ENCODE measurements at regions not wholly inside any gene's neighbourhood (a gene's known extent, or its start where the extent isn't known, plus 50 kb on each side); places are given as distances from the start of the nearest gene placed in this dataset.

DNA sequence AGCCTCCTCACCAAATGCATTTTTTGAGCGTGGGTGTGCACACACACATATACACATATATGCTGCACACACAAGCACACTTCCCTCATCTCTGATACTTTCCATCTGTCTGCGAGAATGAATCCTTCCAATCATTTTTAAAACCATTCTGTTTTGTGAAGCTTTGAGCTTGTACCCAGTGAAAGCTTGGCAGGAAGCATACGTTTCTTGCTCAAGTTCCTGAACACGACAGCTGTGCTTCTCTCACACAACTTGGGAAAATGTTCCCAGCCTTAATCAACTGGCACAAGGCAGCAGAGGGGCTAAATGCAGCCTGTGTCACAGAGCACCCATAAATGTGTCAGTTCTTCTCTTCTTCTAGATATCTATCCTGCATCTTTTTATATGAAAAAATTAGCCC, 524.0 kb upstream of the KIRREL3 start:
- H3K27me3 ChIP-seq (ENCODE audit: insufficient read depth, low read length): no peaks in the 10 kb centered on the region
- no peak overlapping the region for H3K4me3 ChIP-seq (ENCODE audit: low read length)
- H3K4me1 ChIP-seq (ENCODE audit: insufficient read depth, low read length): no peaks in the 10 kb centered on the region
- no peaks in the 10 kb centered on the region for H3K9me3 ChIP-seq (ENCODE audit: low read depth, low read length)

DNA sequence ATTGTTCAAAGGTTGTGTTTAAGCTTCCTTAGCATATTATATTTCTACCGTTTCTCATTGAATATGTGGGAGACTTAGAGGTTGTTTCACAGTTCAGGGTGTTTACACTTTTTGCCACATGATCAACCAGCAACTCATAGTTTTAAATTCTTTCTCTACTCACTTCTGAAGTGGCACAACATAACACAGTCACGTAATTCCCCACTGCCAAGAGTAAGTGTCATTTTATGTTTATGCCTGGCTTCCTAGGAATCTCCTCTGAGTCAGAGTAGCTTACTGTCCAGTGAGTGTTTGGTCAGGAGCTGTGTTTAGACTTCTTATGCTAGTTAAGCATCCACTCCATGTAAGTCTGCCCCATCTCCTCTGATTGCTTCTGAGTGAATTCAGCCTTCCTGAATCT, 520.8 kb upstream of the KIRREL3 start:
- no peaks in the 10 kb centered on the region for H3K4me1 ChIP-seq (ENCODE audit: insufficient read depth, low read length)
- no peak overlapping the region for H3K4me3 ChIP-seq (ENCODE audit: low read length)
- no peaks in the 10 kb centered on the region for H3K27me3 ChIP-seq (ENCODE audit: insufficient read depth, low read length)
- no peaks in the 10 kb centered on the region for H3K9me3 ChIP-seq (ENCODE audit: low read depth, low read length)

DNA sequence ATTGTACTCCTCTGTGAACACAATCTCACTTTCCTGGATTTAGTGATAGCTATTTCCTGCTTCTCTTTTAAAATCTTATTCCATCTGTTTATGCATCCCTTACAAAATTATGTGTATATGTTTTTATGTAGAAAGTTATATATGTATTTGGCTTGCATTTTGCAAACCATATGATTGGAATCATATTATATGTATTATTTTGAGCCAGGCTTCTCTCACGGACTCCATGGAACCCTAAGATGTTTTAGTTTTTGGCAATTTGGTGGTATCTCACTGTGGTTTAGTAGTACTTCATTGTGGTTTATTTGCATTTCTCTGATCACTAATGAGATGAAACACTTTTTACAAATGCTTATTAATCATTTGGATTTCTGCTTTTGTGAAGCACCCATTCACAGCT, 507.3 kb upstream of the KIRREL3 start:
- Histone ChIP-seq H3K27me3 (ENCODE audit: insufficient read depth, low read length) (no peaks in the 10 kb centered on the region), H3K4me3 (ENCODE audit: low read length) (no peak overlapping the region), H3K4me1 (ENCODE audit: insufficient read depth, low read length) (no peaks in the 10 kb centered on the region), H3K9me3 (ENCODE audit: low read depth, low read length) (no peaks in the 10 kb centered on the region)

DNA sequence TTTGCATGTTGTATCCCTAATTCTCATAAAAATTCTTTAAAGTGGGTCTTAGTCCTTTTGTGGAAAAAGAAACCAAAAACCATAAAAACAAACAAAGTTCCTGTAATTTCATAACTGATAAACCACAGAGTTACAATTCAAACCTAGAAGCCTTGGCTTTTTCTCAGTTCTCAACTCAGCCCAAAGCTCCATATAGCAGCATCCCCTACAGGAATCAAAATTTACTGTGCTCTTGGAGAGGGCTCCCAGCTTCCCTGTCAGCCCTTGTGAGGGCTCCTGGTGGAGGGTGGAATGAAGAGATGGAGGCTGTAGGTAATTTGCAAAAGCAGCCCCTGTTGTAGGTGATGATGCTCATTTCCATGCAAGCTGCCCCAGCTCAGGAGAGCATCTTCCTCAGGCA, 506.1 kb upstream of the KIRREL3 start:
- Histone ChIP-seq H3K4me1 (ENCODE audit: insufficient read depth, low read length) (no peaks in the 10 kb centered on the region), H3K27me3 (ENCODE audit: insufficient read depth, low read length) (no peaks in the 10 kb centered on the region), H3K9me3 (ENCODE audit: low read depth, low read length) (no peaks in the 10 kb centered on the region), H3K4me3 (ENCODE audit: low read length) (no peak overlapping the region)

DNA sequence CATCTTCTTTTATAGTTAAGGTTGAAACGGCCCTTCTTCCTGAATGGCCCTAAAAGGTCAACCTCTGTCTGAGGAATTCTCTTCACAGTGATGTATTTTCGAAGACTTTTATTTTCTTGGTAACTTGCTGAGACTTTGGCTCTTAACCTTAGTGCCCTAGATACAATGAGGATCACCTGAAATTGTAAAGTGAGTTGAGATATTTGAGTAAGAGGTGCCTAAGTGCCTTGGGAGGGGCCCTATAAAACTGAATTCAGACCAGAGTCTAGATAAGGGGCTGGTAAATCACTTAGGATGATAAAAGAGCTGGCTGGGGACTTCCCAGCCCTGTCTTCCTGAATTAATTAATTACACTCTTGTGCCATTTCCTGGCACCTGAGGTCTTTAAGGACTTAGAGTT, 505.6 kb upstream of the KIRREL3 start:
- Histone ChIP-seq H3K9me3 (ENCODE audit: low read depth, low read length) (no peaks in the 10 kb centered on the region), H3K27me3 (ENCODE audit: insufficient read depth, low read length) (no peaks in the 10 kb centered on the region), H3K4me1 (ENCODE audit: insufficient read depth, low read length) (no peaks in the 10 kb centered on the region), H3K4me3 (ENCODE audit: low read length) (no peak overlapping the region)

DNA sequence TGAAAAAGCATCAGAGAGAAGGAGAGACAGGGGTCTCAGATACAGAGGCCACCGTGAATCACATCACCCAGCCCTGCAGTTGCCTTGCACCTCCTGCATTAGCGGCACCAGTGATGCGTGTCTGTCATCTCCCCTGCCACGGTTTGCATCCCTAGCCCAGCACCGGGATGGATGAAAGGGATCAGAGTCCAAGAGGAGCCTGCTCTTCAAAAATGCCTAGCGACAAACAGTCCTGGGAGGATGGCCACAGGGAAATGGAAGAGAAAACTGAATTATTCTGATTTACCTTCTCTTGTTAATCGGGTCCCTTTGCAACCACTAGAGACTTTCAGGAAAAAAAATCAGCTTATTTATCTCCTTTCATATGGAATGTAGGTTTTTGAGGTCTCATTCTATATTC, 495.6 kb upstream of the KIRREL3 start:
- Histone ChIP-seq H3K9me3 (ENCODE audit: low read depth, low read length) (no peaks in the 10 kb centered on the region), H3K27me3 (ENCODE audit: insufficient read depth, low read length) (no peaks in the 10 kb centered on the region), H3K4me3 (ENCODE audit: low read length) (no peak overlapping the region), H3K4me1 (ENCODE audit: insufficient read depth, low read length) (no peaks in the 10 kb centered on the region)

DNA sequence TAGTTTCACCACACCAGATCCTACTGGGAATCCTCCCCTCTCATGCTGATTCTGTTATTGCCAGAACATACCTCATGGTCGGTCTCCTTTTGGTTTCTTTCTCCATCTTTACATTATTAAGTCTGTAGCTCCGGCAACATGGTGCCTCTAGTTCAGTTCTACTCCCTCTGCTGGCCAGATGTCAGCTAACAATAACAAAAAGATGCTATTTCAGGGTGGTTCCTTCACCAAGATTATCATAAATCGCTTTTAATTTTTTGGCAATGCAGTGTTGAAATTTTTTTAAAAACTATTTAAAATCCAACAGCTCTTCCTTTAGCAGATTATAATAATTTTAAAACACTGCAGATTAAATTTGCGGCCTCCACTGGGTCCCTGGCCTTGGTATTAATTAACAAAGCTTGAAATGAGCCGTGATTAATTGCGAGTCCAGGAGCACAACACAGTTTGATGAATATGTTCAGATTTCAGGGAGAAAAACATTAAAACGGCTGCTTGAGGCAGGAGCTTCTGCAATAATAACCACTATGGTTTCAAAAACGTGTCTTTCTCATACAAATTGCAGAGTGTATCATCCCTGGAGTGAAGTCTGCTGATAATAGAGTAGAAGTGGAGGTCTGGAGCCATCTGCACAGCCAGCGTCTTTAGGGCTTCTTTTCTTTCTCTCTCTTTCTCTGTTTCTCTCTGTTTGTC, 492.9 kb upstream of the KIRREL3 start:
- no peaks in the 10 kb centered on the region for H3K9me3 ChIP-seq (ENCODE audit: low read depth, low read length)
- H3K4me3 ChIP-seq (ENCODE audit: low read length): no peak overlapping the region
- no peaks in the 10 kb centered on the region for H3K27me3 ChIP-seq (ENCODE audit: insufficient read depth, low read length)
- no peaks in the 10 kb centered on the region for H3K4me1 ChIP-seq (ENCODE audit: insufficient read depth, low read length)

DNA sequence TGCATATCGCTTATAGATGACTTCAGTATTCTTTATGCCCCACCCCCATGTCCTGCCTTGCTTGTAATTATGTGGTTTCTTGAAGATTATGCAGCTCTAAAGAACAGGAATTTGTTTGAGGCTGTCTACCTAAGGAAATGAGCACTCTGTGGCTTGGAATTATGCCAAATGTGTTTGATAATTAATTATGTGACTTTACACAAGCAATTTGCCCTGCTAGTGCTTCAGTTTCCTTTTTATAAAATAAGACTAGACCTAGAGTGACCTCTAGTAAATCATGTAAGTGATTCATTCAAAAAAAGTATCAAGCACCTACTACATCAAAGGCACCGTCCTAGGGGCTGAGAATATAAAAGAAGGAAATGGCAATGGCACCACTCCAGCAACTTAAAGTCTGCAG, 491.5 kb upstream of the KIRREL3 start:
- no peaks in the 10 kb centered on the region for H3K27me3 ChIP-seq (ENCODE audit: insufficient read depth, low read length)
- no peaks in the 10 kb centered on the region for H3K9me3 ChIP-seq (ENCODE audit: low read depth, low read length)
- H3K4me1 ChIP-seq (ENCODE audit: insufficient read depth, low read length): no peaks in the 10 kb centered on the region
- no peak overlapping the region for H3K4me3 ChIP-seq (ENCODE audit: low read length)

DNA sequence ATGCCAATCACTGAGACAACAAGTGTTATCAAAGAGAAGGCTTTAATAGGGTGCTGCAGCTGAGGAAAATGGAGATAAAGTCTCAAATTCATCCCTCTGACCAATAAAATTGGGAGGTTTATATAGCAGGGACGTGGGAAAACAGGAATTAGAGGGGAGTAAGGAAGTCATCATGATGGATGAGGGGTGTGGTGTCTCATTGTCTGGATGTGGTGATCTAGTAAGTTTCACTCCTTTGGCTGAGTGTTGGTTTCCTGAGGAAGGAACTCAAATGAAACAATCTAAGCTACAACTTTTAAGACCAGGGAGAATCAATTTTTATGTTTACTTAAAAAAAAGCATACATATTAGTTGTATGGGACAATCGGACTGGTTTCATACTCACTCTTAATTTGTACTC, 491.0 kb upstream of the KIRREL3 start:
- no peaks in the 10 kb centered on the region for H3K9me3 ChIP-seq (ENCODE audit: low read depth, low read length)
- H3K27me3 ChIP-seq (ENCODE audit: insufficient read depth, low read length): no peaks in the 10 kb centered on the region
- H3K4me1 ChIP-seq (ENCODE audit: insufficient read depth, low read length): no peaks in the 10 kb centered on the region
- no peak overlapping the region for H3K4me3 ChIP-seq (ENCODE audit: low read length)

DNA sequence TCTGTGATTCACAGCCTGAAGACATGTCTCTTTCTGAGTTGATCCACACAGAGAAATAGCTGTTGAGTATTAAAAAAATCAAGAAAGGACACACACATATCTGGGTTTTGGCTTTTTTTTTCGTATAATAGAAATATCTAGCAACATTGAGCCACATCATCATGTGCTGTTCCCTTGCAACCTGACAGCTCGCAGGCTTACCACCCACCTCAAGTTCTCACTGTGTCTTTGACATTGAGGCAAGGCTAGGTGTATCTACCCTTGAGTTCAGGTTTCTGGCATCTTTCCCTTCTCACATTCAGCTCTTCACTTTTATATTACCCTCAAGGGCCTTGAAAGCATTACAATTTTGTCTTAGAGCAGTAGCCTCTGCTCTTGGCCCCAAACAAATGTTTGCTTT, 490.3 kb upstream of the KIRREL3 start:
- Histone ChIP-seq H3K9me3 (ENCODE audit: low read depth, low read length) (no peaks in the 10 kb centered on the region), H3K4me1 (ENCODE audit: insufficient read depth, low read length) (no peaks in the 10 kb centered on the region), H3K4me3 (ENCODE audit: low read length) (no peak overlapping the region), H3K27me3 (ENCODE audit: insufficient read depth, low read length) (no peaks in the 10 kb centered on the region)

DNA sequence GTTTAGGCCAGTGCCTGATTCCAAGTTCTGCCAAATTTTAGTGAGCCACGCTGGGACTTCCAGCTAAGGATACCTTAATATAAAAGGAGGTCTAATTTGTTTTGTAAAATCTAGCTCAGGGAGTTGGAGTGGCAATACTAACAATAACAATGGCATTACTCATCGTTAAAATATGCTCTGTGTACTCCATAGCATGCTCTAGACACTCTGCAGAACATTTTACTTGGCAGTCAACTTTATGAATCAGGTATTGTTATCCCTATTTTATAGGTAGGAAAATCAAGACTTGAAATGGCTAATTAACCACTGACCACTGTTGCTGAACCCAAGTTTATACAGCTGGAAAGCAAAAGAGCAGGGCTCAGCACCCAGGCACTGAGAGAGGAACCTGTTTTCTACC, 485.0 kb upstream of the KIRREL3 start:
- Histone ChIP-seq H3K4me3 (ENCODE audit: low read length) (no peak overlapping the region), H3K4me1 (ENCODE audit: insufficient read depth, low read length) (no peaks in the 10 kb centered on the region), H3K9me3 (ENCODE audit: low read depth, low read length) (no peaks in the 10 kb centered on the region), H3K27me3 (ENCODE audit: insufficient read depth, low read length) (peaks cover 2% of the 10 kb centered on the region)

DNA sequence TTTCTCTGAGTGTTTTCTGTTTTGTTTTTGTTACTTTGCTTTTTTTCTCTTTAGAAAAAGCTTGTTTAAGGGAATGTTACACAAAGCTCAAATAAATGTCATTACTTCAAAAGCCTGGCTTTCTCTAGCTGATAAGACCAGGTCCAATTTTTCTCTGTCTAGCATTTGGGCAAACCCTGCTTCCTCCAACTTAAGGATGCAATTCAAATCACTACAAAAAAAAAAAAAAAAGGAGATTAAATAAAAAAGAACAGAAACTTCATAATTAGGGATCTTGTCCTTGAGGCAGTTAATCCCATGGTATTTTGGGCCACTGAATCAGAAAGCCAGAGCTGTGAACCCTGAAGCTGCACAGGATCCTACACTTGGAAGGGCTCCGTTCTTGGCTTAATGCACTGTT, 480.8 kb upstream of the KIRREL3 start:
- H3K27me3 ChIP-seq (ENCODE audit: insufficient read depth, low read length): peaks cover 2% of the 10 kb centered on the region
- H3K9me3 ChIP-seq (ENCODE audit: low read depth, low read length): no peaks in the 10 kb centered on the region
- H3K4me1 ChIP-seq (ENCODE audit: insufficient read depth, low read length): no peaks in the 10 kb centered on the region
- H3K4me3 ChIP-seq (ENCODE audit: low read length): no peak overlapping the region

DNA sequence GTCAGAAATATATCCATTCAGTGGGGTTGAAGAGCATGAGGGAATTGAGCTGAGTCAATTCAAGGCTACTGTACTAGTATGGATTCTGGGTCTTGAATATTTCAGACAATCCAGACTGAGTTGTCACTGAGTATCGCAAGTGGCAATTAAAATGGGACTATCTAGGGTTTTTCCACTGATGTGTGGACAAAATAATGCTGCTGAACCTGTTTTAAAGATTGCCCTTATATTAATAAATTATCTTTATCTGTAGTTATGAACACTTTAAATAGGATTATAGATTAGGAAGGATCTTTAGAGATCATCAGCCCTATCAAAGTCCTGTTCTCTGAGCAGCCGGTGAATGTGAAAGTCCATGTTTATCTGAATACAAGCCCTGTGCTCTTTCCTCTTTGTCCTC, 478.3 kb upstream of the KIRREL3 start:
- no peaks in the 10 kb centered on the region for H3K4me1 ChIP-seq (ENCODE audit: insufficient read depth, low read length)
- no peaks in the 10 kb centered on the region for H3K27me3 ChIP-seq (ENCODE audit: insufficient read depth, low read length)
- H3K4me3 ChIP-seq (ENCODE audit: low read length): no peak overlapping the region
- H3K9me3 ChIP-seq (ENCODE audit: low read depth, low read length): no peaks in the 10 kb centered on the region

DNA sequence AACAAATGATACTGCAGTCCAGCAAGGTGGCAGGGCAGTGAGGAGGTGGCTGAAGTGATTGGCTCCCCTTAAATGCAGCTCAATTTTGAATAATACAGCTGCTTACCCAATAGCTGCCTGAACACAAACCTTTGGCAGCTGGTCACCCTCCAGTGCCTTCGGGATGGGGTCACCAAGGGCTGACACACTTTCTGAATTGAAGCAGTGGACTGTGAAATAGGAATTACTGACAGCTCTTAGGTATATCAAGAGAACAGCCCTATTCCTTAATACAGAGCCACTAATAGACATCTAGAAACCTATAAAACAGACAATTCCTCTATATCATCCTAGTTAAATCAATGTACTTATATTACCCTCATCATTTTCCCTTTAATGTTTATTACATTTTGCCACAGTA, 474.2 kb upstream of the KIRREL3 start:
- H3K27me3 ChIP-seq (ENCODE audit: insufficient read depth, low read length): no peaks in the 10 kb centered on the region
- no peaks in the 10 kb centered on the region for H3K4me1 ChIP-seq (ENCODE audit: insufficient read depth, low read length)
- no peak overlapping the region for H3K4me3 ChIP-seq (ENCODE audit: low read length)
- no peaks in the 10 kb centered on the region for H3K9me3 ChIP-seq (ENCODE audit: low read depth, low read length)

DNA sequence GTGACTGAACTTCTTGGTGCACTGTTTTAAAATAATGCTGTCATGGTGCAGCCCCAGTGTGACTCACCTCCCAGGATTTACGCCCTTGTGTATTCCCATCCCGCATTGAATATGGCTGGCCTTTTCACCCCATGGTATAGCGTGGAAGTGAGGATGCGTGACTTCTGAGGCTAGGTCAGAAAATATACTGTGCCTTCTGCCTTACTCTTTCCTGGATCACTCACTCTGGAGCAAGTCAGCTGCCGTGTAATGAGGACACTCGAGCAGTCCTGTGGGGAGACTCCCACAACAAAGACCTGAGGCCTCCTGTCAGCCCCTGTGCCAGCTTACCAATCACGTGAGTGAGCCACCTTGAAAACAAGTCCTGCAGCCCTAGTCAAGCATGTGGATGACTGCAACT, 471.9 kb upstream of the KIRREL3 start:
- H3K4me3 ChIP-seq (ENCODE audit: low read length): no peak overlapping the region
- H3K27me3 ChIP-seq (ENCODE audit: insufficient read depth, low read length): no peaks in the 10 kb centered on the region
- no peaks in the 10 kb centered on the region for H3K9me3 ChIP-seq (ENCODE audit: low read depth, low read length)
- H3K4me1 ChIP-seq (ENCODE audit: insufficient read depth, low read length): no peaks in the 10 kb centered on the region

DNA sequence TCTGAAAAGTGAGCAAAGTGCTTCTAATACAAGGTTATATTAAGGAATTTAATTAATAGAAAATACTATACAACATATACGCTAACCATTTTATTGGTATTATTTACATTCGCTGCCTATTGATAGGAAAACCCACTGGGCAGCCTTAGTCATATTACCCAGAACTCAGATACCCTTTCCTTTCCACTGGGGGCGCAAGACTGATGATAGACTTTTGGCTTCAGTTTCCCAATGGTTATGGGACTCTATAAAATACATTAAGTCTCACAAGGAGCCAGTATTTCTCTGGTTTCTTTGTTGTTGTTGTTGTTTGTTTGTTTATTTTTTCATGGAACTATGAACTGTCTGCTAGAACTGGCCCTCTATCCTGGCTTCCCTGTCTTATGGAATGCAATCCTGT, 471.1 kb upstream of the KIRREL3 start:
- Histone ChIP-seq H3K4me1 (ENCODE audit: insufficient read depth, low read length) (no peaks in the 10 kb centered on the region), H3K9me3 (ENCODE audit: low read depth, low read length) (no peaks in the 10 kb centered on the region), H3K27me3 (ENCODE audit: insufficient read depth, low read length) (no peaks in the 10 kb centered on the region), H3K4me3 (ENCODE audit: low read length) (no peak overlapping the region)

Measured in mononuclear cell (primary cell).